ENCODE measurements at regions not wholly inside any gene's neighbourhood (a gene's known extent, or its start where the extent isn't known, plus 50 kb on each side); places are given as distances from the start of the nearest gene placed in this dataset.
"Not testable (repeated sequence)": the region's sequence is repeated elsewhere in the genome, so short reads cannot be mapped to it uniquely, and the experiment has no call there.

DNA sequence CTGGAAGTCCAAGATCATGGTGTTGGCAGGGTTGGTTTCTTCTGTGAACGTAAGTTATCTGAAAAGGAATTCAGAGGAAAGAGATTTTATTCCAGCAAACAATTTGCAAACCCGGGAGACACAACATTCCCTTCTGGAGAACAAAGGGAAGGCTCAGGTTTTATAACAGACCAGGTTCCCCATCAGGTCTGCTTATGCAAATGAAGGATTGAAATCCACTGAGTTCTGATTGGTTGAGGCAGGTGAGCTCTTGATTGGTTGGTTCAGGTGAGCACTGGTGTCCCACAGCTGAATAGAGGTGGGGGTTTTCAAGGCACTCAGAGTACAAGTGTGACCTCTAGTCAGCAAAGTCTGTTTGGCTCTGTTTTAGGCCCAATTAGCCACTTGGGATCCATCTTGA, 1306.8 kb downstream of the TBC1D22A start:
- TF ChIP-seq, protein P1, sequence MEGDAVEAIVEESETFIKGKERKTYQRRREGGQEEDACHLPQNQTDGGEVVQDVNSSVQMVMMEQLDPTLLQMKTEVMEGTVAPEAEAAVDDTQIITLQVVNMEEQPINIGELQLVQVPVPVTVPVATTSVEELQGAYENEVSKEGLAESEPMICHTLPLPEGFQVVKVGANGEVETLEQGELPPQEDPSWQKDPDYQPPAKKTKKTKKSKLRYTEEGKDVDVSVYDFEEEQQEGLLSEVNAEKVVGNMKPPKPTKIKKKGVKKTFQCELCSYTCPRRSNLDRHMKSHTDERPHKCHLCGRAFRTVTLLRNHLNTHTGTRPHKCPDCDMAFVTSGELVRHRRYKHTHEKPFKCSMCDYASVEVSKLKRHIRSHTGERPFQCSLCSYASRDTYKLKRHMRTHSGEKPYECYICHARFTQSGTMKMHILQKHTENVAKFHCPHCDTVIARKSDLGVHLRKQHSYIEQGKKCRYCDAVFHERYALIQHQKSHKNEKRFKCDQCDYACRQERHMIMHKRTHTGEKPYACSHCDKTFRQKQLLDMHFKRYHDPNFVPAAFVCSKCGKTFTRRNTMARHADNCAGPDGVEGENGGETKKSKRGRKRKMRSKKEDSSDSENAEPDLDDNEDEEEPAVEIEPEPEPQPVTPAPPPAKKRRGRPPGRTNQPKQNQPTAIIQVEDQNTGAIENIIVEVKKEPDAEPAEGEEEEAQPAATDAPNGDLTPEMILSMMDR (IDR thresholded peaks at IDR 0.05; ENCODE audit: insufficient read depth, low read depth, low read length), result no peak
- CTCF ChIA-PET, result no interaction called here
- H3K4me3 ChIP-seq (ENCODE audit: low read depth, low read length), result no peak overlapping the region
- no peaks in the 10 kb centered on the region for H3K27me3 ChIP-seq (ENCODE audit: control insufficient read depth, insufficient read depth, low read length)
- POLR2A ChIA-PET, result no interaction called here
- DNase-seq (ENCODE audit: low read depth), result no peak
- H3K36me3 ChIP-seq (ENCODE audit: control insufficient read depth, insufficient read depth, low read length), result no peaks in the 10 kb centered on the region

DNA sequence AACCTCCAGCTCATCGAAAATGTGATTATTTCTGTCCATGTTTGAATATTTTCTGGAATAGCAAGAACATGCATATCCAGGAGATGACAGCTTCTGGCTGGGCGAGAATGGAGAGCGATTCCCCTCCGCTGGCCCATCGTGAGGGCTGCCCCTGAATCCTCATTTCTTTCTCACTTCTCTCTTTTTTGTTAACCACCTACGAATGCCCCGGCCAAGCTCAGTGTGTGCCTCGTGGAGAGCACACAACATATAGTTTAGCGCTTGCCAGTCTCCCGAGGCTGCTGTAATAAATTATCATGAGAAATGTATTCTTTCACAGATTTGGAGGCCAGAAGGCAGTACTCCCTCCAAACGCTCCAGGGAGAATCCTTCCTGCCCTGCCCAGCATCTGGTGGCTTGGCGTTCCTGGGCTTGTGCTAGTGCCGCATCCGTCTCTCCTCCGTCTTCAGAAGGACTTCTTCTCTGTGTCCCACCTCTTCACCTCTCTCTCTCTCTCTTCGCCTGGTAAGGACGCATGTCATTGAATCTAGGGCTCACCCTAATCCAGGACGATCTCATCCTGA, 1306.0 kb downstream of the TBC1D22A start:
- ChIA-PET POLR2A (no interaction called here), CTCF (no interaction called here)
- TF ChIP-seq, protein P1 (IDR thresholded peaks at IDR 0.05; ENCODE audit: insufficient read depth, low read depth, low read length), result no peak
- no peak for DNase-seq (ENCODE audit: low read depth)
- H3K27me3 ChIP-seq (ENCODE audit: control insufficient read depth, insufficient read depth, low read length), result no peaks in the 10 kb centered on the region
- H3K36me3 ChIP-seq (ENCODE audit: control insufficient read depth, insufficient read depth, low read length), result no peaks in the 10 kb centered on the region
- H3K4me3 ChIP-seq (ENCODE audit: low read depth, low read length), result no peak overlapping the region

- H3K27me3 ChIP-seq (ENCODE audit: control insufficient read depth, insufficient read depth, low read length), result no peaks in the 10 kb centered on the region
- POLR2A ChIA-PET, result no interaction called here
- TF ChIP-seq, protein P1 (IDR thresholded peaks at IDR 0.05; ENCODE audit: insufficient read depth, low read depth, low read length), result no peak
- H3K4me3 ChIP-seq (ENCODE audit: low read depth, low read length), result no peak overlapping the region
- CTCF ChIA-PET, result no interaction called here
- no peak for DNase-seq (ENCODE audit: low read depth)
- no peaks in the 10 kb centered on the region for H3K36me3 ChIP-seq (ENCODE audit: control insufficient read depth, insufficient read depth, low read length)
Measured at GRCh38 chr22:48065892-48066291, 1303.4 kb downstream of the TBC1D22A start.

- Histone ChIP-seq H3K4me3 (ENCODE audit: low read depth, low read length) (no peak overlapping the region), H3K36me3 (ENCODE audit: control insufficient read depth, insufficient read depth, low read length) (no peaks in the 10 kb centered on the region), H3K27me3 (ENCODE audit: control insufficient read depth, insufficient read depth, low read length) (no peaks in the 10 kb centered on the region)
- DNase-seq (ENCODE audit: low read depth), result no peak
- ChIA-PET CTCF (no interaction called here), POLR2A (no interaction called here)
- TF ChIP-seq, protein P1 (IDR thresholded peaks at IDR 0.05; ENCODE audit: insufficient read depth, low read depth, low read length), result no peak
Measured at GRCh38 chr22:48061726-48062125, 1299.3 kb downstream of the TBC1D22A start.

DNA sequence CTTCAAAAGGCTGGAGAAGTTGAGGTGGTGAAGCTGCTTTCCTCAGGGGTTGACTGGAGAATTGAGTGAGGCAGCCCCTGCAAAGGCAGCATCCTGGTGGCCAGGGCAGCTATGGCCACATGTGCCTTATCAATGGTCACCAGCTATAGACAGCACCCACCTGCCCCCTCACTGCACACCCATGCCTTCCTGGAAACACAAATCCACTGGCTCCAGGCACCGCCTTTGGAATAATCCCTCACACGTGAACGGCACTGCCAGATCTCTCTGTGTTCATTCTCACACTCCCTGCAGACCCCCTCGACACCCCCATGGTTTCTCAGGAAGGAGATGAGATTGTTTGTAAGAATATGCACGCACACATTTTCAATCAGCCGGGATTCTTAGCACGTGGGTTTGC, 1297.8 kb downstream of the TBC1D22A start:
- H3K4me3 ChIP-seq (ENCODE audit: low read depth, low read length), result no peak overlapping the region
- TF ChIP-seq, protein P1 (IDR thresholded peaks at IDR 0.05; ENCODE audit: insufficient read depth, low read depth, low read length), result no peak
- ChIA-PET POLR2A (no interaction called here), CTCF (no interaction called here)
- no peak for DNase-seq (ENCODE audit: low read depth)
- H3K27me3 ChIP-seq (ENCODE audit: control insufficient read depth, insufficient read depth, low read length), result no peaks in the 10 kb centered on the region
- H3K36me3 ChIP-seq (ENCODE audit: control insufficient read depth, insufficient read depth, low read length), result no peaks in the 10 kb centered on the region

GRCh38 chr22:48059521-48059920, 1297.1 kb downstream of the TBC1D22A start:
- H3K4me3 ChIP-seq (ENCODE audit: low read depth, low read length); POLR2A ChIA-PET; CTCF ChIA-PET; DNase-seq (ENCODE audit: low read depth); H3K27me3 ChIP-seq (ENCODE audit: control insufficient read depth, insufficient read depth, low read length); H3K36me3 ChIP-seq (ENCODE audit: control insufficient read depth, insufficient read depth, low read length): not testable (repeated sequence)

Data from BJ (cell line).